BE2C (cell line): ENCODE measurements at regions not wholly inside any gene's neighbourhood (a gene's known extent, or its start where the extent isn't known, plus 50 kb on each side); places are given as distances from the start of the nearest gene placed in this dataset.

Experiments used
- DNase-seq: peaks from one replicate; pipeline ENCODE4 v3.0.0-alpha.2; 2020
- H3K27me3 ChIP-seq: fragments of 250-450 bp; sonication (Bioruptor Pico); 2 replicates; pipeline ENCODE4 v1.5.1; 2020; ENCODE audit warnings: mild to moderate bottlenecking
- H3K36me3 ChIP-seq: fragments of 250-450 bp; sonication (Bioruptor Pico); 2 replicates; pipeline ENCODE4 v1.5.1; 2020; ENCODE audit warnings: mild to moderate bottlenecking
- H3K4me1 ChIP-seq: fragments of 250-450 bp; sonication (Bioruptor Pico); 2 replicates; pipeline ENCODE4 v1.5.1; 2020
- H3K4me3 ChIP-seq: 2 replicates; pipeline ENCODE4 v1.5.1; 2011; ENCODE audit warnings: low read depth, low read length
- H3K9me3 ChIP-seq: fragments of 250-450 bp; sonication (Bioruptor Pico); 2 replicates; pipeline ENCODE4 v1.5.1; 2020
- CTCF ChIP-seq: IDR thresholded peaks from 2 replicates; pipeline ENCODE4 v1.5.1; 2012; ENCODE audit warnings: mild to moderate bottlenecking, low read depth, low read length

DNA sequence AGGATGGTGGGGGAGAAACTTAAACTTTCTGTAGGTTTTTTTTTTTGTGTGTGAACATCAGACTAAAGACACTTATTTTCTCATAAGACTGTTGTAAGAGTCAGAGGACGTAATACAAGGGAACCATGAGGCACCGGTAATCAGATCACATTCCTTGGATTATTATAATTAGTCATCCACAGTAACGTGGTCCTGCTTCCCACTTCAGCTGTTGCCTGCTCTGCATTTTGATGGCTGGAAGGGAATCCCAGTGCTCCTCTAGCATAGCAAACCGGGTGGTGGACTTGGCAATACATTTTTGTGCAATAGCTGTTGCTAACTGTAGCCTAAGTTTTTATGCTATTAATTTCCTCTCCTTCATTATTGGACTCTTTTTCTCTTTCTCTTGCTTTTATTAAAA, 294.8 kb downstream of the NR2F2 start:
- peaks cover 5% of the 10 kb centered on the region; the same call in 1 of the 2 replicates for H3K27me3 ChIP-seq
- TF ChIP-seq CTCF: no peak

GRCh38 chr15:96627031-96627568, 296.6 kb downstream of the NR2F2 start:
- no peak overlapping the region for H3K4me3 ChIP-seq
- H3K4me1 ChIP-seq: no peaks in the 10 kb centered on the region
- no peaks in the 10 kb centered on the region for H3K9me3 ChIP-seq
- peaks cover 3% of the 10 kb centered on the region; the same call in 1 of the 2 replicates for H3K27me3 ChIP-seq
- H3K36me3 ChIP-seq: no peaks in the 10 kb centered on the region
- TF ChIP-seq CTCF: no peak
- DNase-seq: no peak

More for the DNA sequence above, 294.8 kb downstream of the NR2F2 start:
- H3K36me3 ChIP-seq: no peaks in the 10 kb centered on the region
- DNase-seq: no peak
- no peak overlapping the region for H3K4me3 ChIP-seq
- H3K9me3 ChIP-seq: no peaks in the 10 kb centered on the region
- H3K4me1 ChIP-seq: no peaks in the 10 kb centered on the region

- H3K36me3 ChIP-seq: no peaks in the 10 kb centered on the region
- no peak for TF ChIP-seq CTCF
- DNase-seq: no peak
Observed at GRCh38 chr15:96629511-96629910, 299.0 kb downstream of the NR2F2 start.

GRCh38 chr15:96638793-96639192, 308.3 kb downstream of the NR2F2 start:
- no peaks in the 10 kb centered on the region; the same call in 1 of the 2 replicates for H3K27me3 ChIP-seq

More at GRCh38 chr15:96629511-96629910, 299.0 kb downstream of the NR2F2 start:
- H3K9me3 ChIP-seq: no peaks in the 10 kb centered on the region
- peaks cover 3% of the 10 kb centered on the region; the same call in 1 of the 2 replicates for H3K27me3 ChIP-seq
- H3K4me1 ChIP-seq: no peaks in the 10 kb centered on the region
- H3K4me3 ChIP-seq: no peak overlapping the region

GRCh38 chr15:96645796-96646195, 315.3 kb downstream of the NR2F2 start:
- Histone ChIP-seq H3K4me3 (no peak overlapping the region), H3K9me3 (no peaks in the 10 kb centered on the region), H3K36me3 (no peaks in the 10 kb centered on the region), H3K4me1 (no peaks in the 10 kb centered on the region), H3K27me3 (peaks cover 5% of the 10 kb centered on the region)
- DNase-seq: no peak
- TF ChIP-seq CTCF: no peak

More at GRCh38 chr15:96638793-96639192, 308.3 kb downstream of the NR2F2 start:
- TF ChIP-seq CTCF: no peak
- H3K36me3 ChIP-seq: no peaks in the 10 kb centered on the region
- DNase-seq: no peak
- no peaks in the 10 kb centered on the region for H3K9me3 ChIP-seq
- no peaks in the 10 kb centered on the region for H3K4me1 ChIP-seq
- no peak overlapping the region for H3K4me3 ChIP-seq

- H3K27me3 ChIP-seq: peaks cover 5% of the 10 kb centered on the region
- TF ChIP-seq CTCF: no peak
- DNase-seq: no peak
Observed at GRCh38 chr15:96648866-96649265, 318.4 kb downstream of the NR2F2 start.

More at GRCh38 chr15:96648866-96649265, 318.4 kb downstream of the NR2F2 start:
- Histone ChIP-seq H3K4me1 (no peaks in the 10 kb centered on the region), H3K36me3 (no peaks in the 10 kb centered on the region), H3K9me3 (no peaks in the 10 kb centered on the region), H3K4me3 (no peak overlapping the region)
